ENCODE measurements at regions not wholly inside any gene's neighbourhood (a gene's known extent, or its start where the extent isn't known, plus 50 kb on each side); places are given as distances from the start of the nearest gene placed in this dataset.

GRCh38 chr12:77225373-77225772 is 160.0 kb upstream of the E2F7 start:
- H3K79me2 ChIP-seq (ENCODE audit: insufficient read depth, low read length), result no peaks in the 10 kb centered on the region
- TF ChIP-seq, protein P1, sequence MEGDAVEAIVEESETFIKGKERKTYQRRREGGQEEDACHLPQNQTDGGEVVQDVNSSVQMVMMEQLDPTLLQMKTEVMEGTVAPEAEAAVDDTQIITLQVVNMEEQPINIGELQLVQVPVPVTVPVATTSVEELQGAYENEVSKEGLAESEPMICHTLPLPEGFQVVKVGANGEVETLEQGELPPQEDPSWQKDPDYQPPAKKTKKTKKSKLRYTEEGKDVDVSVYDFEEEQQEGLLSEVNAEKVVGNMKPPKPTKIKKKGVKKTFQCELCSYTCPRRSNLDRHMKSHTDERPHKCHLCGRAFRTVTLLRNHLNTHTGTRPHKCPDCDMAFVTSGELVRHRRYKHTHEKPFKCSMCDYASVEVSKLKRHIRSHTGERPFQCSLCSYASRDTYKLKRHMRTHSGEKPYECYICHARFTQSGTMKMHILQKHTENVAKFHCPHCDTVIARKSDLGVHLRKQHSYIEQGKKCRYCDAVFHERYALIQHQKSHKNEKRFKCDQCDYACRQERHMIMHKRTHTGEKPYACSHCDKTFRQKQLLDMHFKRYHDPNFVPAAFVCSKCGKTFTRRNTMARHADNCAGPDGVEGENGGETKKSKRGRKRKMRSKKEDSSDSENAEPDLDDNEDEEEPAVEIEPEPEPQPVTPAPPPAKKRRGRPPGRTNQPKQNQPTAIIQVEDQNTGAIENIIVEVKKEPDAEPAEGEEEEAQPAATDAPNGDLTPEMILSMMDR (conservative IDR thresholded peaks at IDR 0.05; ENCODE audit: low read length), result no peak
- TF ChIP-seq EZH2phosphoT487 (IDR thresholded peaks at IDR 0.05; ENCODE audit: borderline replicate concordance), result no peak
- H3F3A ChIP-seq (ENCODE audit: low read depth), result no peaks in the 10 kb centered on the region
- H3K36me3 ChIP-seq (ENCODE audit: insufficient read depth, low read length), result no peaks in the 10 kb centered on the region
- H3K4me3 ChIP-seq (ENCODE audit: low read length, poor library complexity, severe bottlenecking), result no peak overlapping the region
- no peaks in the 10 kb centered on the region for H3K9me3 ChIP-seq (ENCODE audit: insufficient read depth, low read depth, low read length)
- H3K9me2 ChIP-seq (replicated peaks; ENCODE audit: low read depth, low read length), result no peaks in the 10 kb centered on the region
- no peaks in the 10 kb centered on the region for H4K20me1 ChIP-seq (ENCODE audit: insufficient read depth, low read length, poor library complexity, severe bottlenecking)
- H2AFZ ChIP-seq (ENCODE audit: low read length), result no peak overlapping the region
- H3K27me3 ChIP-seq (ENCODE audit: insufficient read depth, low read length, poor library complexity, severe bottlenecking), result no peaks in the 10 kb centered on the region
- H3K9ac ChIP-seq (ENCODE audit: low read depth, low read length, poor library complexity, severe bottlenecking), result no peak overlapping the region
- no peak overlapping the region for H3K4me2 ChIP-seq (ENCODE audit: low read depth, low read length, poor library complexity, severe bottlenecking)
- no peaks in the 10 kb centered on the region for H3K4me1 ChIP-seq (ENCODE audit: insufficient read depth, low read length, poor library complexity, severe bottlenecking)

- H3K36me3 ChIP-seq (ENCODE audit: insufficient read depth, low read length), result no peaks in the 10 kb centered on the region
- no peak for TF ChIP-seq EZH2phosphoT487 (IDR thresholded peaks at IDR 0.05; ENCODE audit: borderline replicate concordance)
- TF ChIP-seq, protein P1 (conservative IDR thresholded peaks at IDR 0.05; ENCODE audit: low read length), result no peak
- H3K4me2 ChIP-seq (ENCODE audit: low read depth, low read length, poor library complexity, severe bottlenecking), result no peak overlapping the region
- no peak overlapping the region for H3K4me3 ChIP-seq (ENCODE audit: low read length, poor library complexity, severe bottlenecking)
- no peaks in the 10 kb centered on the region for H3K9me2 ChIP-seq (replicated peaks; ENCODE audit: low read depth, low read length)
- H3K9ac ChIP-seq (ENCODE audit: low read depth, low read length, poor library complexity, severe bottlenecking), result no peak overlapping the region
- H4K20me1 ChIP-seq (ENCODE audit: insufficient read depth, low read length, poor library complexity, severe bottlenecking), result no peaks in the 10 kb centered on the region
- no peaks in the 10 kb centered on the region for H3F3A ChIP-seq (ENCODE audit: low read depth)
- H3K4me1 ChIP-seq (ENCODE audit: insufficient read depth, low read length, poor library complexity, severe bottlenecking), result no peaks in the 10 kb centered on the region
- no peaks in the 10 kb centered on the region for H3K79me2 ChIP-seq (ENCODE audit: insufficient read depth, low read length)
- H3K27me3 ChIP-seq (ENCODE audit: insufficient read depth, low read length, poor library complexity, severe bottlenecking), result no peaks in the 10 kb centered on the region
- H2AFZ ChIP-seq (ENCODE audit: low read length), result no peak overlapping the region
- H3K9me3 ChIP-seq (ENCODE audit: insufficient read depth, low read depth, low read length), result no peaks in the 10 kb centered on the region
Measured at GRCh38 chr12:77224346-77224745, 159.0 kb upstream of the E2F7 start.

- no peak overlapping the region for H3K4me2 ChIP-seq (ENCODE audit: low read depth, low read length, poor library complexity, severe bottlenecking)
- H3F3A ChIP-seq (ENCODE audit: low read depth), result no peaks in the 10 kb centered on the region
- no peaks in the 10 kb centered on the region for H3K36me3 ChIP-seq (ENCODE audit: insufficient read depth, low read length)
- no peak overlapping the region for H3K9ac ChIP-seq (ENCODE audit: low read depth, low read length, poor library complexity, severe bottlenecking)
- no peaks in the 10 kb centered on the region for H4K20me1 ChIP-seq (ENCODE audit: insufficient read depth, low read length, poor library complexity, severe bottlenecking)
- H3K4me3 ChIP-seq (ENCODE audit: low read length, poor library complexity, severe bottlenecking), result no peak overlapping the region
- H3K9me3 ChIP-seq (ENCODE audit: insufficient read depth, low read depth, low read length), result no peaks in the 10 kb centered on the region
- H3K27me3 ChIP-seq (ENCODE audit: insufficient read depth, low read length, poor library complexity, severe bottlenecking), result no peaks in the 10 kb centered on the region
- no peaks in the 10 kb centered on the region for H3K9me2 ChIP-seq (replicated peaks; ENCODE audit: low read depth, low read length)
- no peaks in the 10 kb centered on the region for H3K79me2 ChIP-seq (ENCODE audit: insufficient read depth, low read length)
- H3K4me1 ChIP-seq (ENCODE audit: insufficient read depth, low read length, poor library complexity, severe bottlenecking), result no peaks in the 10 kb centered on the region
- TF ChIP-seq, protein P1 (conservative IDR thresholded peaks at IDR 0.05; ENCODE audit: low read length), result no peak
- TF ChIP-seq EZH2phosphoT487 (IDR thresholded peaks at IDR 0.05; ENCODE audit: borderline replicate concordance), result no peak
- H2AFZ ChIP-seq (ENCODE audit: low read length), result no peak overlapping the region
Measured at GRCh38 chr12:77222336-77222735, 157.0 kb upstream of the E2F7 start.

Measured in Loucy (cell line).